HCT116 (cell line): ENCODE measurements at regions not wholly inside any gene's neighbourhood (a gene's known extent, or its start where the extent isn't known, plus 50 kb on each side); places are given as distances from the start of the nearest gene placed in this dataset.

Experiments used
- ATAC-seq: fragments of 200-7000 bp; cut with Tn5 transposase; 2 replicates; pipeline ENCODE4 v1.9.1; 2020; ENCODE audit warnings: mild to moderate bottlenecking, moderate library complexity
- BruUV-seq: library from RNA; stranded (reverse); fragments of 400-500 nt; replicated peaks from 2 replicates; lab custom pipeline; 2021; lab: Mats Ljungman, UMichigan
- CTCF ChIA-PET: fragments of 300-600 bp; sonication (Branson Sonifier 250); formaldehyde crosslinking; loops from one replicate; lab custom pipeline; 2021; ENCODE audit warnings: antibody characterized with exemption; lab: Charles Lee
- POLR2A ChIA-PET: fragments of 300-600, 350-600 bp; sonication (Branson Sonifier 250); formaldehyde crosslinking; loops from one replicate; lab custom pipeline; 2021; ENCODE audit warnings: antibody characterized with exemption; lab: Charles Lee
- RAD21 ChIA-PET, 2 experiments: fragments of 300-600 bp; sonication (Branson Sonifier 250); formaldehyde crosslinking; loops; one replicate each; lab custom pipeline; 2023; ENCODE audit warnings: low total read pairs in 2 of 2; ENCODE audit not compliant: uncharacterized antibody in 2 of 2, unreplicated experiment in 2 of 2, low non-redundant PET in 1 of 2; lab: Charles Lee
- DNase-seq: peaks from one replicate; pipeline ENCODE4 v3.0.0-alpha.2; 2010; ENCODE audit warnings: low read depth, low spot score
- H2AFZ ChIP-seq: fragments of 200-600 bp; shearing (Covaris generic), sonication (generic); 2 replicates; pipeline ENCODE4 v1.6.1; 2017; ENCODE audit warnings: low read depth, mixed run types, mixed read lengths, antibody characterized with exemption, low read length; ENCODE audit not compliant: poor library complexity, severe bottlenecking
- H3K27ac ChIP-seq: 2 replicates; pipeline ENCODE4 v1.5.1; 2012; ENCODE audit warnings: low read depth, low read length
- H3K27me3 ChIP-seq: fragments of 200-600 bp; sonication (generic); 2 replicates; pipeline ENCODE4 v1.6.1; 2016; ENCODE audit warnings: mixed run types, low read length, mixed read lengths; ENCODE audit not compliant: insufficient read depth
- H3K36me3 ChIP-seq, 2 experiments: fragments of 200-500 bp in 1 of 2; fragments of 200-600 bp in 1 of 2; sonication (Bioruptor generic) in 1 of 2; sonication (generic) in 1 of 2; 2 replicates each; pipeline versions ENCODE4 v1.5.1 to v1.6.1; 2014 to 2016; ENCODE audit warnings: low read length in 2 of 2, inconsistent platforms in 1 of 2, mixed read lengths in 1 of 2, mixed run types in 1 of 2; ENCODE audit not compliant: insufficient read depth in 2 of 2, control insufficient read depth in 1 of 2
- H3K4me1 ChIP-seq, 2 experiments: fragments of 200-600 bp in 1 of 2; sonication (generic) in 1 of 2; 2 replicates each; pipeline versions ENCODE4 v1.5.1 to v1.6.1; 2012 to 2017; ENCODE audit warnings: low read length in 2 of 2, inconsistent platforms in 1 of 2, mild to moderate bottlenecking in 1 of 2, mixed read lengths in 1 of 2, mixed run types in 1 of 2, moderate library complexity in 1 of 2; ENCODE audit not compliant: insufficient read depth in 2 of 2, control insufficient read depth in 1 of 2
- H3K4me2 ChIP-seq: fragments of 200-600 bp; sonication (generic); 2 replicates; pipeline ENCODE4 v1.6.1; 2017; ENCODE audit warnings: mixed run types, low read length, mixed read lengths
- H3K4me3 ChIP-seq, 2 experiments: fragments of 200-600 bp in 1 of 2; sonication (generic) in 1 of 2; replicated peaks in 1 of 2; 2 replicates each; pipeline ENCODE4 v1.5.1; 2011 to 2016; ENCODE audit warnings: low read length in 2 of 2, control low read depth in 1 of 2, low read depth in 1 of 2, mild to moderate bottlenecking in 1 of 2, mixed read lengths in 1 of 2, mixed run types in 1 of 2
- H3K79me2 ChIP-seq: fragments of 200-600 bp; sonication (generic); 2 replicates; pipeline ENCODE4 v1.6.1; 2017; ENCODE audit warnings: mild to moderate bottlenecking, mixed run types, low read length, moderate library complexity, mixed read lengths; ENCODE audit not compliant: insufficient read depth
- H3K9ac ChIP-seq: fragments of 200-600 bp; sonication (generic); 2 replicates; pipeline ENCODE4 v1.6.1; 2016; ENCODE audit warnings: low read length, mixed read lengths
- H3K9me2 ChIP-seq: fragments of 200-600 bp; sonication (generic), shearing (Covaris generic); 2 replicates; pipeline ENCODE4 v1.6.1; 2017; ENCODE audit warnings: mixed run types, mild to moderate bottlenecking, moderate library complexity; ENCODE audit not compliant: insufficient read depth
- H3K9me3 ChIP-seq, 2 experiments: fragments of 200-500 bp in 1 of 2; fragments of 200-600 bp in 1 of 2; sonication (Bioruptor generic) in 1 of 2; sonication (generic) in 1 of 2; 2 replicates each; pipeline ENCODE4 v1.6.1; 2014 to 2017; ENCODE audit warnings: low read length in 2 of 2, mixed read lengths in 2 of 2, inconsistent platforms in 1 of 2, low read depth in 1 of 2, mild to moderate bottlenecking in 1 of 2, mixed run types in 1 of 2, moderate library complexity in 1 of 2; ENCODE audit not compliant: control insufficient read depth in 1 of 2, insufficient read depth in 1 of 2
- H4K20me1 ChIP-seq: fragments of 200-600 bp; sonication (generic), shearing (Covaris generic); 2 replicates; pipeline ENCODE4 v1.6.1; 2017; ENCODE audit warnings: mixed run types, mild to moderate bottlenecking, moderate library complexity; ENCODE audit not compliant: insufficient read depth
- CBX3 ChIP-seq: IDR thresholded peaks from 2 replicates; pipeline ENCODE4 v1.6.1; 2012; ENCODE audit warnings: low read depth
- ELF1 ChIP-seq: IDR thresholded peaks from 2 replicates; pipeline ENCODE4 v1.6.1; 2012; ENCODE audit warnings: low read depth, borderline replicate concordance
- JUND ChIP-seq: IDR thresholded peaks from 2 replicates; pipeline ENCODE4 v1.6.1; 2012
- SIN3A ChIP-seq: IDR thresholded peaks from 2 replicates; pipeline ENCODE4 v1.6.1; 2012; ENCODE audit warnings: low read depth
- TCF7L2 ChIP-seq: IDR thresholded peaks from 2 replicates; pipeline ENCODE4 v1.7.0; 2011; ENCODE audit warnings: borderline replicate concordance, inconsistent platforms; ENCODE audit not compliant: insufficient read depth, insufficient read length; ENCODE audit errors: extremely low read depth
- intact Hi-C: fragments of 100-400 bp; cut with micrococcal nuclease; formaldehyde crosslinking; loops from 2 replicates; pipeline ENCODE4 v1.10.0; 2022
- TF ChIP-seq, protein P1 (sequence below): IDR thresholded peaks from 2 replicates; pipeline ENCODE4 v1.6.1; 2012; ENCODE audit warnings: low read depth
- TF ChIP-seq, protein P2 (sequence below): IDR thresholded peaks from 2 replicates; pipeline ENCODE4 v1.6.1; 2011; ENCODE audit warnings: mild to moderate bottlenecking, low read length, moderate library complexity; ENCODE audit not compliant: insufficient replicate concordance; ENCODE audit errors: extremely low read depth

DNA sequence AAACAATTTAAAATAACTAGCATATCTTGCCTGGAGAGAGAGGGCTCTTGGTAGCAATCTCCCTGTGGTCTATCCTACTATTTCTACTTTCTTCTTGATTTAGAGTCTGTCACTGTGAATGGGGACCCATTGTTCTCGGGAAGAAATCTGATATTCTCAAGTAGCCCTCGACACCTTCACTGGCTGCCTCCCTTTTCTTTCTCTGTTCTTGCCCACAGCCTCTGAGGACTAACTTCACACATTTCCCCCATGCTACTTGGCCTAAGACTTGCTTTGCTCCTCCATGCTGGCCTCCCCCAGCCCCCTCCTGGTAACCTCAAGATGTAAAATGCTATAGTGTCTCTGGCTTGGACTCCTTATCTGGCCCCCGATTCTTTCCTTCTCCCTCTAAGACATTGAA lies 58.8 kb upstream of the NT5C1B start:
- intact Hi-C loops: no loop called here
- ChIA-PET POLR2A (no interaction called here), CTCF (no interaction called here), RAD21 (no interaction called here)
- H3K9me3 ChIP-seq: no peaks in the 10 kb centered on the region
- no peak overlapping the region for H2AFZ ChIP-seq
- no peak overlapping the region for H3K9ac ChIP-seq
- H3K9me2 ChIP-seq: no peaks in the 10 kb centered on the region
- H3K4me2 ChIP-seq: no peak overlapping the region
- H3K27ac ChIP-seq: no peak overlapping the region
- BruUV-seq: no TSS peak
- H3K27me3 ChIP-seq: no peaks in the 10 kb centered on the region
- H3K4me3 ChIP-seq: no peak overlapping the region
- TF ChIP-seq SIN3A: no peak
- no peaks in the 10 kb centered on the region for H4K20me1 ChIP-seq
- no peaks in the 10 kb centered on the region for H3K79me2 ChIP-seq
- no peaks in the 10 kb centered on the region for H3K36me3 ChIP-seq
- DNase-seq (no peak), ATAC-seq (no peak)
- H3K4me1 ChIP-seq: no peaks in the 10 kb centered on the region

DNA sequence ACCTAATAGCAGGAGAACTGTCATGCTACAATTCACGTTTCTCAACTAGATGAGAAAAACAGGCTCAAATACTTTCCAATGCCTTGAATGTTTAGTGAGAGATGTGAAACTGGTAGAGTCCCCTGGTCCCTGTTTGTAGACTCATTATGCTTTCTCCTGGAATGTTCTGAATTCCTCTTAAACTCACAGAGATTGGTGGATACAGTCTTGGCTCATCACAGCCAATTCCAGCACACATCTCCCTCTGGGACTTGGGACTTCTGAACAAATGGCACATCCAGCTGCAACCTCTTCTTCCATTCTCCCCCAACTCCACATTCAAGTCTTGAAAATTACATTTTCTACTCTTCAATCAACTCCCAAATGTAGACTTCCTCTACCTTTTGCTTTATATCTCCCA lies 58.4 kb upstream of the NT5C1B start:
- intact Hi-C loops: no loop called here
- H3K4me1 ChIP-seq: no peaks in the 10 kb centered on the region
- no TSS peak for BruUV-seq
- H3K9me3 ChIP-seq: no peaks in the 10 kb centered on the region
- no peak overlapping the region for H3K4me3 ChIP-seq
- H2AFZ ChIP-seq: no peak overlapping the region
- ATAC-seq: no peak
- H3K79me2 ChIP-seq: no peaks in the 10 kb centered on the region
- no peak overlapping the region for H3K27ac ChIP-seq
- no peak overlapping the region for H3K4me2 ChIP-seq
- H4K20me1 ChIP-seq: no peaks in the 10 kb centered on the region
- no peaks in the 10 kb centered on the region for H3K36me3 ChIP-seq
- ChIA-PET RAD21 (no interaction called here), CTCF (no interaction called here), POLR2A (no interaction called here)
- H3K27me3 ChIP-seq: no peaks in the 10 kb centered on the region
- DNase-seq: no peak
- H3K9me2 ChIP-seq: no peaks in the 10 kb centered on the region
- no peak overlapping the region for H3K9ac ChIP-seq
- TF ChIP-seq CBX3: no peak
- TF ChIP-seq JUND: no peak
- TF ChIP-seq TCF7L2: no peak
- TF ChIP-seq, protein P1, sequence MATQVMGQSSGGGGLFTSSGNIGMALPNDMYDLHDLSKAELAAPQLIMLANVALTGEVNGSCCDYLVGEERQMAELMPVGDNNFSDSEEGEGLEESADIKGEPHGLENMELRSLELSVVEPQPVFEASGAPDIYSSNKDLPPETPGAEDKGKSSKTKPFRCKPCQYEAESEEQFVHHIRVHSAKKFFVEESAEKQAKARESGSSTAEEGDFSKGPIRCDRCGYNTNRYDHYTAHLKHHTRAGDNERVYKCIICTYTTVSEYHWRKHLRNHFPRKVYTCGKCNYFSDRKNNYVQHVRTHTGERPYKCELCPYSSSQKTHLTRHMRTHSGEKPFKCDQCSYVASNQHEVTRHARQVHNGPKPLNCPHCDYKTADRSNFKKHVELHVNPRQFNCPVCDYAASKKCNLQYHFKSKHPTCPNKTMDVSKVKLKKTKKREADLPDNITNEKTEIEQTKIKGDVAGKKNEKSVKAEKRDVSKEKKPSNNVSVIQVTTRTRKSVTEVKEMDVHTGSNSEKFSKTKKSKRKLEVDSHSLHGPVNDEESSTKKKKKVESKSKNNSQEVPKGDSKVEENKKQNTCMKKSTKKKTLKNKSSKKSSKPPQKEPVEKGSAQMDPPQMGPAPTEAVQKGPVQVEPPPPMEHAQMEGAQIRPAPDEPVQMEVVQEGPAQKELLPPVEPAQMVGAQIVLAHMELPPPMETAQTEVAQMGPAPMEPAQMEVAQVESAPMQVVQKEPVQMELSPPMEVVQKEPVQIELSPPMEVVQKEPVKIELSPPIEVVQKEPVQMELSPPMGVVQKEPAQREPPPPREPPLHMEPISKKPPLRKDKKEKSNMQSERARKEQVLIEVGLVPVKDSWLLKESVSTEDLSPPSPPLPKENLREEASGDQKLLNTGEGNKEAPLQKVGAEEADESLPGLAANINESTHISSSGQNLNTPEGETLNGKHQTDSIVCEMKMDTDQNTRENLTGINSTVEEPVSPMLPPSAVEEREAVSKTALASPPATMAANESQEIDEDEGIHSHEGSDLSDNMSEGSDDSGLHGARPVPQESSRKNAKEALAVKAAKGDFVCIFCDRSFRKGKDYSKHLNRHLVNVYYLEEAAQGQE: no peak
- TF ChIP-seq, protein P2, sequence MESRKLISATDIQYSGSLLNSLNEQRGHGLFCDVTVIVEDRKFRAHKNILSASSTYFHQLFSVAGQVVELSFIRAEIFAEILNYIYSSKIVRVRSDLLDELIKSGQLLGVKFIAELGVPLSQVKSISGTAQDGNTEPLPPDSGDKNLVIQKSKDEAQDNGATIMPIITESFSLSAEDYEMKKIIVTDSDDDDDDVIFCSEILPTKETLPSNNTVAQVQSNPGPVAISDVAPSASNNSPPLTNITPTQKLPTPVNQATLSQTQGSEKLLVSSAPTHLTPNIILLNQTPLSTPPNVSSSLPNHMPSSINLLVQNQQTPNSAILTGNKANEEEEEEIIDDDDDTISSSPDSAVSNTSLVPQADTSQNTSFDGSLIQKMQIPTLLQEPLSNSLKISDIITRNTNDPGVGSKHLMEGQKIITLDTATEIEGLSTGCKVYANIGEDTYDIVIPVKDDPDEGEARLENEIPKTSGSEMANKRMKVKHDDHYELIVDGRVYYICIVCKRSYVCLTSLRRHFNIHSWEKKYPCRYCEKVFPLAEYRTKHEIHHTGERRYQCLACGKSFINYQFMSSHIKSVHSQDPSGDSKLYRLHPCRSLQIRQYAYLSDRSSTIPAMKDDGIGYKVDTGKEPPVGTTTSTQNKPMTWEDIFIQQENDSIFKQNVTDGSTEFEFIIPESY: no peak
- no peak for TF ChIP-seq ELF1
- TF ChIP-seq, all 23 proteins: peak for 0
